ENCODE measurements at regions not wholly inside any gene's neighbourhood (a gene's known extent, or its start where the extent isn't known, plus 50 kb on each side); places are given as distances from the start of the nearest gene placed in this dataset.

DNA sequence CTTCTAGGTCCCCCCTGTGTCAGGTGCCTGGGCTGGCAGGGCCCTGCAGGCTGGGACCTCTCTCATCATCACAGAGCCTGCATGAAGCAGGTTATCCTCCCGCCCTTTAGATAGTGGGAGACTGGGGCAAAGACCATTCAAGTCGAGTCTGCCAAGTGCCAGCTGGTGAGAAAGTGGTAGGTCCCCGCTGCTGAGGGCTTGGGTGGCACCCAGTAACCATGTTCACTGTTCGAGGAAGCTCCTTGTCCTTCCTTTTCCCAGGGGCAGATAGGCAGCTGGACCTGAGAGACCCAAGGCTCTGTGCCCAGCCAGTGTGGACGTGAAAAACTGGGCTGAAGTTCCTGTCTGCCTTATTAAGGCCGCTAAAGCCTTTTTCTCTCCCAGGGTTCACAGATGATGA lies 1319.8 kb downstream of the TBC1D22A start:
- TF ChIP-seq TOX (CRISPR knock-in tag; IDR thresholded peaks at IDR 0.05; ENCODE audit: borderline replicate concordance) (no peak), ZNF8 (CRISPR knock-in tag; IDR thresholded peaks at IDR 0.05) (no peak), ESRRG (CRISPR knock-in tag; IDR thresholded peaks at IDR 0.05) (no peak), SNAI2 (CRISPR knock-in tag; IDR thresholded peaks at IDR 0.05) (no peak), ZFP30 (CRISPR knock-in tag; IDR thresholded peaks at IDR 0.05) (no peak)
- TF ChIP-seq, protein P1, sequence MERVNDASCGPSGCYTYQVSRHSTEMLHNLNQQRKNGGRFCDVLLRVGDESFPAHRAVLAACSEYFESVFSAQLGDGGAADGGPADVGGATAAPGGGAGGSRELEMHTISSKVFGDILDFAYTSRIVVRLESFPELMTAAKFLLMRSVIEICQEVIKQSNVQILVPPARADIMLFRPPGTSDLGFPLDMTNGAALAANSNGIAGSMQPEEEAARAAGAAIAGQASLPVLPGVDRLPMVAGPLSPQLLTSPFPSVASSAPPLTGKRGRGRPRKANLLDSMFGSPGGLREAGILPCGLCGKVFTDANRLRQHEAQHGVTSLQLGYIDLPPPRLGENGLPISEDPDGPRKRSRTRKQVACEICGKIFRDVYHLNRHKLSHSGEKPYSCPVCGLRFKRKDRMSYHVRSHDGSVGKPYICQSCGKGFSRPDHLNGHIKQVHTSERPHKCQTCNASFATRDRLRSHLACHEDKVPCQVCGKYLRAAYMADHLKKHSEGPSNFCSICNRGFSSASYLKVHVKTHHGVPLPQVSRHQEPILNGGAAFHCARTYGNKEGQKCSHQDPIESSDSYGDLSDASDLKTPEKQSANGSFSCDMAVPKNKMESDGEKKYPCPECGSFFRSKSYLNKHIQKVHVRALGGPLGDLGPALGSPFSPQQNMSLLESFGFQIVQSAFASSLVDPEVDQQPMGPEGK (CRISPR knock-in tag; IDR thresholded peaks at IDR 0.05; ENCODE audit: borderline replicate concordance): no peak

Measured in SK-N-SH treated with all-trans-retinoic acid at 6 μM for 48 hours (cell line).